Esophagus (tissue), 2 donors: ENCODE measurements at regions not wholly inside any gene's neighbourhood (a gene's known extent, or its start where the extent isn't known, plus 50 kb on each side); places are given as distances from the start of the nearest gene placed in this dataset.
"Not testable (repeated sequence)": the region's sequence is repeated elsewhere in the genome, so short reads cannot be mapped to it uniquely, and the experiment has no call there.

ENCODE experiments used
- H3K27ac ChIP-seq, 2 donors: one replicate each; pipeline ENCODE4 v1.5.1; 2013; ENCODE audit warnings: low read depth in 2 of 2, mild to moderate bottlenecking in 2 of 2, inconsistent platforms in 1 of 2, low read length in 1 of 2, moderate library complexity in 1 of 2
- H3K27me3 ChIP-seq, 2 donors: one replicate each; pipeline ENCODE4 v1.6.1; 2013; ENCODE audit warnings: low read length in 2 of 2, control low read depth in 1 of 2, mild to moderate bottlenecking in 1 of 2; ENCODE audit not compliant: insufficient read depth in 2 of 2, control insufficient read depth in 1 of 2
- H3K36me3 ChIP-seq, 2 donors: one replicate each; pipeline ENCODE4 v1.6.1; 2013; ENCODE audit warnings: low read length in 1 of 2; ENCODE audit not compliant: control insufficient read depth in 2 of 2, insufficient read depth in 2 of 2
- H3K4me1 ChIP-seq, 2 donors: one replicate each; pipeline ENCODE4 v1.6.1; 2013; ENCODE audit warnings: low read length in 1 of 2; ENCODE audit not compliant: control insufficient read depth in 2 of 2, insufficient read depth in 2 of 2
- H3K4me3 ChIP-seq, 2 donors: one replicate each; pipeline ENCODE4 v1.5.1; 2013; ENCODE audit warnings: low read length in 2 of 2, mild to moderate bottlenecking in 2 of 2, low read depth in 1 of 2, moderate library complexity in 1 of 2
- H3K9me3 ChIP-seq, 2 donors: one replicate each; pipeline ENCODE4 v1.6.1; 2013; ENCODE audit warnings: mild to moderate bottlenecking in 2 of 2, low read depth in 1 of 2, low read length in 1 of 2, moderate library complexity in 1 of 2; ENCODE audit not compliant: control insufficient read depth in 2 of 2, insufficient read depth in 1 of 2
- whole genome bisulfite sequencing, 2 donors: extraction: QIAGEN DNeasy Blood & Tissue Kit; methylation state at CpG; one replicate each; pipeline ENCODE4 v1.1.7; 2013; 5-methylcytosine and 5-hydroxymethylcytosine counted together
- donor health status: healthy with polysubstance abuse.
- donor health status: Bipolar disorder and iron deficiency.

GRCh38 chr10:106370751-106371150 is 793.8 kb downstream of the SORCS1 start:
- Histone ChIP-seq H3K4me1 (no peaks in the 10 kb centered on the region), H3K9me3 (no peaks in the 10 kb centered on the region), H3K4me3 (no peak overlapping the region), H3K36me3 (no peaks in the 10 kb centered on the region), H3K27me3 (no peaks in the 10 kb centered on the region), H3K27ac (no peak overlapping the region)
- WGBS, 2 donors: 82 to 86% methylated on average over 6 of the region's 6 CpGs

- 36 to 40% methylated on average over 2 of the region's 2 CpGs for WGBS, 2 donors
- H3K36me3 ChIP-seq: no peaks in the 10 kb centered on the region
- H3K4me1 ChIP-seq: no peaks in the 10 kb centered on the region
- no peak overlapping the region for H3K4me3 ChIP-seq
- no peaks in the 10 kb centered on the region for H3K27me3 ChIP-seq
- H3K27ac ChIP-seq: no peak overlapping the region
- no peaks in the 10 kb centered on the region for H3K9me3 ChIP-seq
These were observed 803.6 kb downstream of the SORCS1 start for GRCh38 chr10:106360870-106361269.

GRCh38 chr10:106355450-106355849 is 809.1 kb downstream of the SORCS1 start:
- Histone ChIP-seq H3K27me3 (peaks cover 0 to 3% of the 10 kb centered on the region in 2 donors), H3K36me3 (no peaks in the 10 kb centered on the region), H3K4me1 (no peaks in the 10 kb centered on the region), H3K4me3 (no peak overlapping the region), H3K9me3 (no peaks in the 10 kb centered on the region), H3K27ac (no peak overlapping the region)
- WGBS, 2 donors: 40 to 44% methylated on average over 2 of the region's 2 CpGs

GRCh38 chr10:106348933-106349332 is 815.6 kb downstream of the SORCS1 start:
- H3K27ac ChIP-seq: no peak overlapping the region
- H3K4me3 ChIP-seq: no peak overlapping the region
- H3K9me3 ChIP-seq: no peaks in the 10 kb centered on the region
- H3K36me3 ChIP-seq: no peaks in the 10 kb centered on the region
- no peaks in the 10 kb centered on the region for H3K27me3 ChIP-seq
- H3K4me1 ChIP-seq: no peaks in the 10 kb centered on the region

- H3K36me3 ChIP-seq: no peaks in the 10 kb centered on the region
- 57 to 66% methylated on average over 2 of the region's 2 CpGs for WGBS, 2 donors
- H3K27me3 ChIP-seq: no peaks in the 10 kb centered on the region
- no peaks in the 10 kb centered on the region for H3K4me1 ChIP-seq
- no peaks in the 10 kb centered on the region for H3K9me3 ChIP-seq
- no peak overlapping the region for H3K4me3 ChIP-seq
- H3K27ac ChIP-seq: no peak overlapping the region
These were observed 817.0 kb downstream of the SORCS1 start for GRCh38 chr10:106347547-106347946.

- 66 to 83% methylated on average over 10 of the region's 10 CpGs for WGBS, 2 donors
- H3K4me3 ChIP-seq, H3K4me1 ChIP-seq, H3K27me3 ChIP-seq, H3K9me3 ChIP-seq, H3K27ac ChIP-seq, H3K36me3 ChIP-seq: not testable (repeated sequence)
These were observed 821.0 kb downstream of the SORCS1 start for GRCh38 chr10:106343539-106343938.

GRCh38 chr10:106341356-106341755 is 823.1 kb downstream of the SORCS1 start:
- H3K4me3 ChIP-seq: no peak overlapping the region
- no peaks in the 10 kb centered on the region for H3K27me3 ChIP-seq
- H3K27ac ChIP-seq: no peak overlapping the region
- H3K36me3 ChIP-seq: no peaks in the 10 kb centered on the region
- H3K4me1 ChIP-seq: no peaks in the 10 kb centered on the region
- H3K9me3 ChIP-seq: no peaks in the 10 kb centered on the region
- WGBS, 2 donors: 67 to 69% methylated on average over 3 of the region's 3 CpGs

- 16 to 20% methylated on average over 2 of the region's 2 CpGs for WGBS, 2 donors
- no peak overlapping the region for H3K27ac ChIP-seq
- H3K27me3 ChIP-seq: no peaks in the 10 kb centered on the region
- no peak overlapping the region for H3K4me3 ChIP-seq
- H3K4me1 ChIP-seq: no peaks in the 10 kb centered on the region
- no peaks in the 10 kb centered on the region for H3K9me3 ChIP-seq
- no peaks in the 10 kb centered on the region for H3K36me3 ChIP-seq
These were observed 826.0 kb downstream of the SORCS1 start for GRCh38 chr10:106338486-106338885.

GRCh38 chr10:106336874-106337273 is 827.6 kb downstream of the SORCS1 start:
- Histone ChIP-seq H3K36me3 (no peaks in the 10 kb centered on the region), H3K27me3 (no peaks in the 10 kb centered on the region), H3K4me1 (no peaks in the 10 kb centered on the region), H3K9me3 (no peaks in the 10 kb centered on the region), H3K27ac (no peak overlapping the region), H3K4me3 (no peak overlapping the region)
- WGBS, 2 donors: 89 to 93% methylated on average over 5 of the region's 5 CpGs

GRCh38 chr10:106327747-106328146 is 836.8 kb downstream of the SORCS1 start:
- Histone ChIP-seq H3K4me3 (no peak overlapping the region), H3K36me3 (no peaks in the 10 kb centered on the region), H3K9me3 (peaks cover 10% of the 10 kb centered on the region in 2 donors), H3K27me3 (no peaks in the 10 kb centered on the region), H3K4me1 (no peaks in the 10 kb centered on the region), H3K27ac (no peak overlapping the region)
- WGBS, 2 donors: 78 to 83% methylated on average over 3 of the region's 3 CpGs
